Small intestine (tissue), 7 donors: ENCODE measurements at regions not wholly inside any gene's neighbourhood (a gene's known extent, or its start where the extent isn't known, plus 50 kb on each side); places are given as distances from the start of the nearest gene placed in this dataset.

Source experiments
- DNase-seq, 2 donors: peaks; one replicate each; pipeline versions ENCODE4 v3.0.0 to v3.0.0-alpha.2; 2013
- FAIRE-seq: peaks from 2 replicates; lab custom pipeline; 2012; peaks lifted over from hg19 to GRCh38; lab: Jason Lieb, UNC
- H3K27ac ChIP-seq, 3 donors: one replicate each; pipeline ENCODE4 v1.5.1; 2013; ENCODE audit warnings: low read length in 2 of 3, mild to moderate bottlenecking in 2 of 3, control low read depth in 1 of 3, inconsistent platforms in 1 of 3, low read depth in 1 of 3, moderate library complexity in 1 of 3
- H3K27me3 ChIP-seq, 3 donors: one replicate each; pipeline ENCODE4 v1.6.1; 2013; ENCODE audit warnings: low read length in 3 of 3, inconsistent platforms in 1 of 3; ENCODE audit not compliant: control insufficient read depth in 3 of 3, insufficient read depth in 3 of 3
- H3K36me3 ChIP-seq, 3 donors: one replicate each; pipeline ENCODE4 v1.6.1; 2013; ENCODE audit warnings: low read length in 3 of 3, inconsistent platforms in 1 of 3, low read depth in 1 of 3, mild to moderate bottlenecking in 1 of 3, moderate library complexity in 1 of 3; ENCODE audit not compliant: control insufficient read depth in 3 of 3, insufficient read depth in 2 of 3
- H3K4me1 ChIP-seq, 3 donors: one replicate each; pipeline ENCODE4 v1.6.1; 2013; ENCODE audit warnings: low read length in 2 of 3, inconsistent platforms in 1 of 3, low read depth in 1 of 3, mild to moderate bottlenecking in 1 of 3, moderate library complexity in 1 of 3; ENCODE audit not compliant: control insufficient read depth in 3 of 3, insufficient read depth in 2 of 3
- H3K4me3 ChIP-seq, 3 donors: one replicate each; pipeline ENCODE4 v1.5.1; 2013; ENCODE audit warnings: low read length in 3 of 3, control low read depth in 1 of 3, inconsistent platforms in 1 of 3, low read depth in 1 of 3, mild to moderate bottlenecking in 1 of 3, moderate library complexity in 1 of 3
- H3K9me3 ChIP-seq, 2 donors: one replicate each; pipeline ENCODE4 v1.6.1; 2013; ENCODE audit warnings: low read depth in 1 of 2, low read length in 1 of 2; ENCODE audit not compliant: control insufficient read depth in 2 of 2, insufficient read depth in 1 of 2
- WGBS, 3 donors: extraction: QIAGEN DNeasy Blood & Tissue Kit; methylation state at CpG; one replicate each; pipeline ENCODE4 v1.1.7; 2013; 5-methylcytosine and 5-hydroxymethylcytosine counted together
- donor health status: healthy with polysubstance abuse.
- donor health status: control.
- donor health status: control.
- donor health status: Bipolar disorder and iron deficiency.
- donor health status: healthy.

GRCh38 chr6:134103006-134103405, 50.6 kb upstream of the SLC2A12 start:
- DNase-seq, result no peak
- peaks cover 0 to 3% (median 0%) of the 10 kb centered on the region in 3 donors for H3K27me3 ChIP-seq
- no peak for FAIRE-seq
- no peaks in the 10 kb centered on the region for H3K4me1 ChIP-seq
- 72 to 85% (median 78%) methylated on average over 4 of the region's 4 CpGs for WGBS, 3 donors
- no peak overlapping the region for H3K27ac ChIP-seq
- H3K4me3 ChIP-seq, result no peak overlapping the region
- H3K9me3 ChIP-seq, result no peaks in the 10 kb centered on the region
- no peaks in the 10 kb centered on the region for H3K36me3 ChIP-seq
